ENCODE measurements at regions not wholly inside any gene's neighbourhood (a gene's known extent, or its start where the extent isn't known, plus 50 kb on each side); places are given as distances from the start of the nearest gene placed in this dataset.

GRCh38 chr7:91323626-91324158 lies 59.5 kb downstream of the FZD1 start:
- Histone ChIP-seq H3K27ac (no peak overlapping the region), H3K36me3 (no peaks in the 10 kb centered on the region), H3K27me3 (no peaks in the 10 kb centered on the region), H3K4me1 (peaks cover 0 to 8% (median 0%) of the 10 kb centered on the region in 3 donors), H3K4me3 (no peak overlapping the region), H3K9me3 (no peaks in the 10 kb centered on the region)
- 49% methylated on average over 2 of the region's 2 CpGs; no CpG with 5 or more reads in 1 of the 2 donors for WGBS, 2 donors (ENCODE audit: low coverage in 1 of 2)
- TF ChIP-seq CTCF (IDR thresholded peaks at IDR 0.05) (no peak), POLR2AphosphoS5 (IDR thresholded peaks at IDR 0.05) (no peak), POLR2A (IDR thresholded peaks at IDR 0.05) (no peak), EP300 (IDR thresholded peaks at IDR 0.05) (no peak)
- ATAC-seq = no peak

GRCh38 chr7:91324663-91325062 lies 60.4 kb downstream of the FZD1 start:
- Histone ChIP-seq H3K4me1 (peaks cover 0 to 8% (median 0%) of the 10 kb centered on the region in 3 donors), H3K36me3 (no peaks in the 10 kb centered on the region), H3K9me3 (no peaks in the 10 kb centered on the region), H3K27ac (no peak overlapping the region), H3K4me3 (no peak overlapping the region), H3K27me3 (no peaks in the 10 kb centered on the region)
- TF ChIP-seq POLR2A (IDR thresholded peaks at IDR 0.05) (no peak), EP300 (IDR thresholded peaks at IDR 0.05) (no peak)
- ATAC-seq = no peak
- WGBS, 2 donors (ENCODE audit: low coverage in 1 of 2) = 61 to 64% methylated on average over 3 to 4 of the region's 4 CpGs

GRCh38 chr7:91325726-91326125 lies 61.5 kb downstream of the FZD1 start:
- H3K27me3 ChIP-seq = no peaks in the 10 kb centered on the region
- WGBS, 2 donors (ENCODE audit: low coverage in 1 of 2) = 60 to 65% methylated on average over 3 of the region's 3 CpGs
- no peaks in the 10 kb centered on the region for H3K9me3 ChIP-seq
- H3K27ac ChIP-seq = no peak overlapping the region
- no peaks in the 10 kb centered on the region for H3K36me3 ChIP-seq
- ATAC-seq = no peak
- TF ChIP-seq POLR2AphosphoS5 (IDR thresholded peaks at IDR 0.05) (no peak), EP300 (IDR thresholded peaks at IDR 0.05) (no peak)
- H3K4me3 ChIP-seq = no peak overlapping the region
- peaks cover 0 to 16% (median 0%) of the 10 kb centered on the region in 3 donors for H3K4me1 ChIP-seq

- H3K27ac ChIP-seq = no peak overlapping the region
- H3K4me3 ChIP-seq = no peak overlapping the region
- no peaks in the 10 kb centered on the region for H3K9me3 ChIP-seq
- ATAC-seq = no peak
- no peaks in the 10 kb centered on the region for H3K27me3 ChIP-seq
- 46 to 65% methylated on average over 7 to 8 of the region's 8 CpGs for WGBS, 2 donors (ENCODE audit: low coverage in 1 of 2)
- TF ChIP-seq POLR2AphosphoS5 (IDR thresholded peaks at IDR 0.05) = no peak
- peaks cover 0 to 17% (median 0%) of the 10 kb centered on the region in 3 donors for H3K4me1 ChIP-seq
- H3K36me3 ChIP-seq = no peaks in the 10 kb centered on the region
Observed at GRCh38 chr7:91326516-91327199, 62.4 kb downstream of the FZD1 start.

- TF ChIP-seq POLR2AphosphoS5 (IDR thresholded peaks at IDR 0.05) = no peak
- no peak for TF ChIP-seq EP300 (IDR thresholded peaks at IDR 0.05)
- TF ChIP-seq POLR2A (IDR thresholded peaks at IDR 0.05) = no peak
- no peak for TF ChIP-seq CTCF (IDR thresholded peaks at IDR 0.05)
- ATAC-seq = no peak
- H3K36me3 ChIP-seq = no peaks in the 10 kb centered on the region
- H3K4me1 ChIP-seq = peaks cover 0 to 17% (median 0%) of the 10 kb centered on the region in 3 donors
- H3K27me3 ChIP-seq = no peaks in the 10 kb centered on the region
- H3K9me3 ChIP-seq = no peaks in the 10 kb centered on the region
- WGBS, 2 donors (ENCODE audit: low coverage in 1 of 2) = 87 to 100% methylated on average over 2 of the region's 2 CpGs
- no peak overlapping the region for H3K4me3 ChIP-seq
- no peak overlapping the region for H3K27ac ChIP-seq
Observed at GRCh38 chr7:91327346-91327745, 63.1 kb downstream of the FZD1 start.

GRCh38 chr7:91329571-91329970 lies 65.3 kb downstream of the FZD1 start:
- peaks cover 0 to 10% (median 0%) of the 10 kb centered on the region in 3 donors for H3K4me1 ChIP-seq
- TF ChIP-seq POLR2AphosphoS5 (IDR thresholded peaks at IDR 0.05) = no peak
- no peak for TF ChIP-seq POLR2A (IDR thresholded peaks at IDR 0.05)
- no peak for TF ChIP-seq CTCF (IDR thresholded peaks at IDR 0.05)
- no peak overlapping the region for H3K4me3 ChIP-seq
- H3K27ac ChIP-seq = no peak overlapping the region
- no peak for ATAC-seq
- H3K27me3 ChIP-seq = no peaks in the 10 kb centered on the region
- no peaks in the 10 kb centered on the region for H3K9me3 ChIP-seq
- no peaks in the 10 kb centered on the region for H3K36me3 ChIP-seq

Data from gastroesophageal sphincter (tissue), 4 donors.